Neuron (in vitro differentiated cells): ENCODE measurements at regions not wholly inside any gene's neighbourhood (a gene's known extent, or its start where the extent isn't known, plus 50 kb on each side); places are given as distances from the start of the nearest gene placed in this dataset.
A peak's percentile ranks its signal among the peaks of the same experiment; 100 is the strongest.
"Not testable (repeated sequence)": the region's sequence is repeated elsewhere in the genome, so short reads cannot be mapped to it uniquely, and the experiment has no call there.

Experiments
- H2AFZ ChIP-seq: one replicate; pipeline ENCODE4 v1.6.1; 2013; ENCODE audit warnings: low read depth, mild to moderate bottlenecking, inconsistent platforms, low read length, moderate library complexity
- H3K27me3 ChIP-seq: one replicate; pipeline ENCODE4 v1.6.1; 2013; ENCODE audit warnings: low read length; ENCODE audit not compliant: insufficient read depth
- H3K36me3 ChIP-seq: one replicate; pipeline ENCODE4 v1.6.1; 2013; ENCODE audit warnings: low read length; ENCODE audit not compliant: insufficient read depth
- H3K4me1 ChIP-seq: one replicate; pipeline ENCODE4 v1.6.1; 2013; ENCODE audit warnings: low read length; ENCODE audit not compliant: insufficient read depth
- H3K4me3 ChIP-seq: 2 replicates; pipeline ENCODE4 v1.5.1; 2013; ENCODE audit warnings: mild to moderate bottlenecking, low read length, moderate library complexity
- H3K9me3 ChIP-seq: one replicate; pipeline ENCODE4 v1.6.1; 2013; ENCODE audit warnings: low read length

DNA sequence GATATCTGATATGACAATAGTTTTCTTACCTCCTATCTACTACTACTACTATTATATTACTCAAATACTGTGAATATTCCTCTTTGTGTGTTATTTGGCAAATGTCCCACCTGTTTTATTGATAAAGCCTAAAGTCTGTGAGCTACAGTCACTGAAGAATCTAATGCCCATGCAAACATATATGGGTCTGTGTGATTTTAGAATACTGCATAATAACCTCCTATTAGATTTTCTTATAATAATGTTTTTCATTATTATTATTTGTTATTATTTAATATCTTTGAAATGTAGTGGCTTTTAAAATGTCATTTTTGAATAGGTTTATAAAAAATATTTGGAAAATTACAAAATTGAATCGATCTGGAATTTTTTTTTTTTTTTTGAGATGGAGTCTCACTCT lies 1330.8 kb upstream of the MIR17HG start:
- Histone ChIP-seq H3K27me3 (no peaks in the 10 kb centered on the region), H3K9me3 (no peaks in the 10 kb centered on the region), H3K36me3 (no peaks in the 10 kb centered on the region), H2AFZ (no peak overlapping the region), H3K4me1 (peaks cover 3% of the 10 kb centered on the region), H3K4me3 (no peak overlapping the region)

GRCh38 chr13:90020536-90021070 lies 1326.9 kb upstream of the MIR17HG start:
- Histone ChIP-seq H3K4me3 (peak overlapping the region; percentile 40), H3K36me3 (no peaks in the 10 kb centered on the region), H3K9me3 (no peaks in the 10 kb centered on the region), H2AFZ (peak overlapping the region; percentile 92), H3K27me3 (no peaks in the 10 kb centered on the region), H3K4me1 (peaks cover 3% of the 10 kb centered on the region)

DNA sequence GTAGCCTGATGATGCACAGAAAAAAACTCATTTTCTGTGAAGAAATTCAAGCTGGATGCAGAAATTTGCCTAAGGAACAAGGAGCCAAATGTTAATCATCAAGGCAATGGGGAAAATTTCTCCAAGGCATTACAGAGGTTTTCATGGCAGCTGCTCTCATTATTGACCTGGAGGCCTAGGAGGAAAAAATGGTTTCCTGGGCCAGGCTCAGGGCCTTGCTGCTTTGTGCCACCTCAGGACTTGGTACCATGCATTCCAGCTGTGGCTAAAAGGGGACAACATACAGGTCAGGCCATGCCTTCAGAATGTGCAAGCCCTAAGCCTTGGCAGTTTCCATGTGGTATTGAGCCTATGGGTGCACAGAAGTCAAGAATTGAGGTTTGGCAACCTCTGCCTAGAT lies 1320.1 kb upstream of the MIR17HG start:
- Histone ChIP-seq H3K36me3 (no peaks in the 10 kb centered on the region), H3K4me3 (no peak overlapping the region), H2AFZ (no peak overlapping the region), H3K27me3 (no peaks in the 10 kb centered on the region), H3K4me1 (no peaks in the 10 kb centered on the region), H3K9me3 (peaks cover 3% of the 10 kb centered on the region)

DNA sequence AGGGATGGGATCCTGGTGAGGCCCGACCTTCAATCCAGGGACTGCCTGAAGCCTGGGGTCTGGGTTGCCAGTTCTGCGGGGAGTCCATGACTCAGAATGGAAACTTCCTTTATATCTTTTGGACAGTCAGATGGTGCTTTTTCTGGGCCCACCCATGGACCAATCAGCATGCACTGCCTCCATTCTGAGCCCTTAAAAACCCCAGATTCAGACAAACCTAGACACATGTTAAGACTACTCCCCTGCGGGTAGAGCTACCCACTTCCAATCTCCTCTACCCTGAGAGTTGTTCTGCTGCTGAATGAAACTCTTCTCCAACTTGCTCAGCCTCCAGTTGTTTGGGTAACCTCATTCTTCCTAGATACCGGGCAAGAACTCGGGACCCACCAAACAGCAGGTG lies 1315.2 kb upstream of the MIR17HG start:
- H3K27me3 ChIP-seq, result no peaks in the 10 kb centered on the region
- H3K36me3 ChIP-seq, result no peaks in the 10 kb centered on the region
- H3K4me3 ChIP-seq, result no peak overlapping the region
- H2AFZ ChIP-seq, result no peak overlapping the region
- H3K4me1 ChIP-seq, result no peaks in the 10 kb centered on the region
- peaks cover 3% of the 10 kb centered on the region for H3K9me3 ChIP-seq

- Histone ChIP-seq H3K27me3 (no peaks in the 10 kb centered on the region), H3K9me3 (peaks cover under 1% of the 10 kb centered on the region), H3K36me3 (no peaks in the 10 kb centered on the region), H3K4me1 (no peaks in the 10 kb centered on the region), H3K4me3 (no peak overlapping the region), H2AFZ (no peak overlapping the region)
Measured at GRCh38 chr13:90032841-90033493, 1314.5 kb upstream of the MIR17HG start.

- Histone ChIP-seq H3K36me3 (no peaks in the 10 kb centered on the region), H3K9me3 (no peaks in the 10 kb centered on the region), H3K27me3 (no peaks in the 10 kb centered on the region), H2AFZ (no peak overlapping the region), H3K4me3 (no peak overlapping the region), H3K4me1 (no peaks in the 10 kb centered on the region)
Measured at GRCh38 chr13:90039516-90039915, 1308.0 kb upstream of the MIR17HG start.

DNA sequence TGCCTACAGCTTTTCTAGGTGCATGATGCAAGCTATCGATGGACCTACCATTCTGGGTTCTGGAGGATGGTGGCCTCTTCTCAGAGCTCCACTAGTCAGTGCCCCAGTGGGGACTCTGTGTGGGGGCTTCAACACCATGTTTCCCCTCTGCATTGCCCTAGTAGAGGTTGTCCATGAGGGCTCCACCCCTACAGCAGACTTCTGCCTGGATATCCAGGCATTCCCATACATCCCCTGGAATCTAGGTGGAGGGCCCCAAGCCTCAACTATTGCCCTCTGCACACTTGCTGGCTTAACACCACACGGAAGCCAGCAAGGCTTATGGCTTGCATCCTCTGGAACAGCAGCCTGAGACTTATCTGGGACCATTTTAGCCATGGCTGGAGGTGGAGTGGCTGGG lies 1299.9 kb upstream of the MIR17HG start:
- Histone ChIP-seq H2AFZ (no peak overlapping the region), H3K4me3 (no peak overlapping the region), H3K9me3 (peaks cover 10% of the 10 kb centered on the region), H3K4me1 (no peaks in the 10 kb centered on the region), H3K36me3 (no peaks in the 10 kb centered on the region), H3K27me3 (no peaks in the 10 kb centered on the region)

DNA sequence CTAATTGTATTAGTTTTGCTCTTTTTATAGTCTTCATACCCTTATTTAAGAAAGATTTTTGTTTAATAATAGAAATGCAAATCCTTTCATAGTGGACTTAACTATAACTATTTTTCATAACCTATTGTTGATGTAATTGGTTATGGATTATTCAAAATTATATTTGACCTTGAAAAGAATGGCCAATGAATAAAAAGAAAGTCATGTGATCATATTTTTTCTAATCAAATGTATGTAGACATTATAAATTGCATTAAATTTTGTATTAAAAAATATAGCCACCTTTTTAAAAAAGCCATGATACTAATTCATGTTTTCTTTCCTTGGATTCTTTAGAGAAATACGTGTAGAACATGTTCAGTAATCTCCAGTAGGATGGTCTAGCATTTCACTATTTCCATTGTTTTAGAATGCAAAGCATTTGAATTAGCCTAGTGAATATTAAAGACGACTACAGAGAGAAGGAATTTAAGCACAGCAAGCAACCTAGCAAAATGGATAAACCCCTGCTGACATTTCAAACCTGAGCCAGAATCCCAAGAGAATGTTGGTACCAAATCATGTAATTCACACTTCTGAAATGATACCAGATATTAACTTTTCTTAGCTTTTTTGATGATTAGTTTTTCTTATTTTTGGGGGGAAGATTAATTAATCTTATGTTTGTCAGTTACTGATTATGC lies 1297.4 kb upstream of the MIR17HG start:
- no peaks in the 10 kb centered on the region for H3K36me3 ChIP-seq
- H3K4me3 ChIP-seq, result no peak overlapping the region
- H3K4me1 ChIP-seq, result no peaks in the 10 kb centered on the region
- no peaks in the 10 kb centered on the region for H3K27me3 ChIP-seq
- no peak overlapping the region for H2AFZ ChIP-seq
- H3K9me3 ChIP-seq, result peaks cover 10% of the 10 kb centered on the region

DNA sequence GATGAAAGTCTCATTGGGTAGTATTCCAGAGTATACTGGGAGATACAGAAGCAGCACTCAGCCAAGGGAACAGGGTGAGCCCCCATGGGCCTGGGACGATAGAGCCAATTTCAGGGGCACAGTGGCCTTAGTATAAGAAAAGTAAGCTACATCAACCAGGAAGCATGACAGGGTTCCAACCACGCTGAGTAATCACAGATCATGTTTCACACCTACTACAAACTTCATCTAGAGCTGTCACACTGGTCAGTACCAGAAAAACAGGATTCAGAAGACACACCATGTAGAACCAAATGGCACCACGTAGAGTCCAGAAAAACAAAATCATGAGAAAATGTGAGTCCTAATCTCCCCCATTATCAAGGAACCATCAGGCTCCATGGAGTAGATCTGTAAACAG lies 1292.4 kb upstream of the MIR17HG start:
- Histone ChIP-seq H2AFZ (no peak overlapping the region), H3K9me3 (no peaks in the 10 kb centered on the region), H3K27me3 (no peaks in the 10 kb centered on the region), H3K4me1 (no peaks in the 10 kb centered on the region), H3K36me3 (no peaks in the 10 kb centered on the region), H3K4me3 (no peak overlapping the region)

- H3K4me1 ChIP-seq, result no peaks in the 10 kb centered on the region
- H3K4me3 ChIP-seq, result no peak overlapping the region
- H3K9me3 ChIP-seq, result no peaks in the 10 kb centered on the region
- H2AFZ ChIP-seq, result no peak overlapping the region
- no peaks in the 10 kb centered on the region for H3K27me3 ChIP-seq
- no peaks in the 10 kb centered on the region for H3K36me3 ChIP-seq
Measured at GRCh38 chr13:90055760-90056159, 1291.7 kb upstream of the MIR17HG start.

DNA sequence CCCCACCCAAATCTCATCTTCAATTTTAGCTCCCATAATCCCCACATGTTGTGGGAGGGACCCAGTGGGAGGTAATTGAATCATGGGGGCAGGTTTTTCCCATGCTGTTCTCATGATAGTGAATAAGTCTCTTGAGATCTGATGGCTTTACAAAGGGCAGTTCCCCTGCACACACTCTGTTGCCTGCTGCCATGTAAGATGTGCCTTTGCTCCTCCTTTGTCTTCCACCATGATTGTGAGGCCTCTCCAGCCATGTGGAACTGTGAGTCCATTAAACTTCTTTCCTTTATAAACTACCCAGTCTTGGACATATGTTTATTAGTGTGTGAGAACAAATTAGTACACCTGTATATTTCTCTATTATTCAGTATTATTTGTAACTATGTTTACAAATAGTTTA lies 1283.3 kb upstream of the MIR17HG start:
- not testable (repeated sequence) for H3K9me3 ChIP-seq, H3K4me3 ChIP-seq, H3K36me3 ChIP-seq, H2AFZ ChIP-seq, H3K27me3 ChIP-seq, H3K4me1 ChIP-seq

DNA sequence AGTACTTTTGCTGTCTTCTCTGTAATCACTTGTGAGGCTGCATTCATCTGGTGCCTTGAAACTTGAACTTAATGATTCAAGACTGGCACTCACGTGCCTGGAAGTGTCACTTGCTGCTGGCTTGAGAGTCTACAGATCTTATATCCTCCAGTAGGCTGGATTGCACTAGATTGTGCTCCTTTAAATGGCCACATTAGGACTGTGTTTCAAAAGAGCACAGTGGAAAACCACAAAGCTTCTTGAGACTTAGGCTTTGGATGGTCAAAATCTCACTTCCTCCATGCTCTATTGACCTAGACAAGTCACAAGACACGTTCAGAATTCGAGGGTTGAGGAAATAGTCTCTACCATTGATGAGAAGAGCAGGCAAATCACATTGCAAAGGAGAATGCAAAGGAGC lies 1278.8 kb upstream of the MIR17HG start:
- no peak overlapping the region for H3K4me3 ChIP-seq
- no peaks in the 10 kb centered on the region for H3K27me3 ChIP-seq
- no peaks in the 10 kb centered on the region for H3K36me3 ChIP-seq
- H3K9me3 ChIP-seq, result no peaks in the 10 kb centered on the region
- H3K4me1 ChIP-seq, result no peaks in the 10 kb centered on the region
- no peak overlapping the region for H2AFZ ChIP-seq

DNA sequence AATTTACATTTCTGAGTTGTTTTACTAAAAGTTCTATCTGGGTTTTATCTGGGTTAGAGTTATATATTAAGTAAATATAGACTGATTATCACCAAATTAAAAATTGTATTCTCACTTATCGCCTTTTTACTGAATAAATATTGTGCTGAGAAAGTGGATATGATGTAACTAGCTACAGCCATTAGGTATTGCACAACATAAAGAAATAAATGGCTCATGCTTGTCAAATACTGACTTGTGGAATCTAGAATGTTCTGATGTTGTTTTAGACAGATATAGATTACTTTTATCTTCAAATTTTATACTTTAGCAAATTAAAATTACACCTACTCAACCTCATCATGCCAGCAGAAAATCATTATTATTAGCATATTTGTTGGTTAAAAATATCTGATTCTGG lies 1277.1 kb upstream of the MIR17HG start:
- H3K9me3 ChIP-seq, result no peaks in the 10 kb centered on the region
- no peak overlapping the region for H2AFZ ChIP-seq
- H3K4me1 ChIP-seq, result no peaks in the 10 kb centered on the region
- no peak overlapping the region for H3K4me3 ChIP-seq
- no peaks in the 10 kb centered on the region for H3K27me3 ChIP-seq
- H3K36me3 ChIP-seq, result no peaks in the 10 kb centered on the region
